Thoracic aorta (tissue), 2 donors: ENCODE measurements at regions not wholly inside any gene's neighbourhood (a gene's known extent, or its start where the extent isn't known, plus 50 kb on each side); places are given as distances from the start of the nearest gene placed in this dataset.
A peak's percentile ranks its signal among the peaks of the same experiment; 100 is the strongest.

Experiments used
- ATAC-seq: fragments of 150-250 bp; one replicate; pipeline ENCODE4 v1.8.0; 2017; ENCODE audit warnings: low read depth; ENCODE audit not compliant: insufficient number of reproducible peaks, low FRiP score
- DNase-seq: peaks from one replicate; pipeline ENCODE4 v3.0.0-alpha.2; 2020; ENCODE audit warnings: low spot score
- H3K27ac ChIP-seq, 2 donors: fragments of 200-600 bp; sonication (generic); 1 replicate in 1 of 2; 2 replicates in 1 of 2; pipeline ENCODE4 v1.5.1; 2016; ENCODE audit warnings: mild to moderate bottlenecking in 2 of 2, moderate library complexity in 2 of 2
- H3K27me3 ChIP-seq: fragments of 200-600 bp; sonication (generic); replicated peaks from 2 replicates; pipeline ENCODE4 v1.6.0; 2016; ENCODE audit warnings: mild to moderate bottlenecking; ENCODE audit not compliant: insufficient read depth
- H3K36me3 ChIP-seq: fragments of 200-600 bp; sonication (generic); one replicate; pipeline ENCODE4 v1.5.1; 2016
- H3K4me1 ChIP-seq, 2 donors: fragments of 200-600 bp; sonication (generic); 1 replicate in 1 of 2; 2 replicates in 1 of 2; pipeline versions ENCODE4 v1.5.1 to v1.6.0; 2016; ENCODE audit warnings: low read depth in 2 of 2, mild to moderate bottlenecking in 1 of 2; ENCODE audit not compliant: control insufficient read depth in 1 of 2
- H3K4me3 ChIP-seq: fragments of 200-600 bp; sonication (generic); 2 replicates; pipeline ENCODE4 v1.5.1; 2016; ENCODE audit warnings: mild to moderate bottlenecking
- H3K9me3 ChIP-seq: fragments of 200-600 bp; sonication (generic); 2 replicates; pipeline ENCODE4 v1.5.1; 2016
- CTCF ChIP-seq: fragments of 200-600 bp; sonication (generic); IDR thresholded peaks from one replicate; pipeline ENCODE4 v1.5.1; 2019; ENCODE audit warnings: antibody characterized with exemption

- no peaks in the 10 kb centered on the region for H3K9me3 ChIP-seq
- H3K27me3 ChIP-seq = no peaks in the 10 kb centered on the region
- no peak overlapping the region for H3K27ac ChIP-seq
- no peaks in the 10 kb centered on the region for H3K36me3 ChIP-seq
- DNase-seq (no peak), ATAC-seq (no peak)
- peaks cover 9 to 23% of the 10 kb centered on the region in 2 donors for H3K4me1 ChIP-seq
- H3K4me3 ChIP-seq = no peak overlapping the region
- no peak for TF ChIP-seq CTCF
Observed at GRCh38 chr6:140736231-140736630, 1361.8 kb upstream of the CITED2 start.

GRCh38 chr6:140732991-140733390, 1358.5 kb upstream of the CITED2 start:
- no peak for TF ChIP-seq CTCF
- Histone ChIP-seq H3K4me3 (no peak overlapping the region), H3K9me3 (no peaks in the 10 kb centered on the region), H3K36me3 (no peaks in the 10 kb centered on the region), H3K4me1 (peaks cover 9 to 23% of the 10 kb centered on the region in 2 donors), H3K27me3 (no peaks in the 10 kb centered on the region), H3K27ac (no peak overlapping the region)
- DNase-seq (no peak), ATAC-seq (no peak)

- no peak for TF ChIP-seq CTCF
- H3K4me1 ChIP-seq = peaks cover 9 to 23% of the 10 kb centered on the region in 2 donors
- H3K27ac ChIP-seq = peak overlapping the region; percentile 27 to 44
- H3K4me3 ChIP-seq = no peak overlapping the region
- ATAC-seq = no peak
- H3K36me3 ChIP-seq = no peaks in the 10 kb centered on the region
- no peak for DNase-seq
- H3K9me3 ChIP-seq = no peaks in the 10 kb centered on the region
- no peaks in the 10 kb centered on the region for H3K27me3 ChIP-seq
Observed at GRCh38 chr6:140732155-140732554, 1357.7 kb upstream of the CITED2 start.

- peak overlapping the region; percentile 4 to 37 for H3K27ac ChIP-seq
- no peak for ATAC-seq
- no peak for TF ChIP-seq CTCF
Observed at GRCh38 chr6:140731741-140732140, 1357.3 kb upstream of the CITED2 start.

GRCh38 chr6:140729521-140729920, 1355.1 kb upstream of the CITED2 start:
- Histone ChIP-seq H3K36me3 (no peaks in the 10 kb centered on the region), H3K4me1 (peaks cover 9 to 15% of the 10 kb centered on the region in 2 donors), H3K27ac (no peak overlapping the region), H3K9me3 (no peaks in the 10 kb centered on the region), H3K27me3 (no peaks in the 10 kb centered on the region), H3K4me3 (no peak overlapping the region)
- TF ChIP-seq CTCF = no peak
- DNase-seq (no peak), ATAC-seq (no peak)

More at GRCh38 chr6:140731741-140732140, 1357.3 kb upstream of the CITED2 start:
- no peak overlapping the region for H3K4me3 ChIP-seq
- H3K4me1 ChIP-seq = peaks cover 9 to 23% of the 10 kb centered on the region in 2 donors
- no peaks in the 10 kb centered on the region for H3K27me3 ChIP-seq
- no peaks in the 10 kb centered on the region for H3K9me3 ChIP-seq
- no peaks in the 10 kb centered on the region for H3K36me3 ChIP-seq
- DNase-seq = no peak
